ENCODE measurements at regions not wholly inside any gene's neighbourhood (a gene's known extent, or its start where the extent isn't known, plus 50 kb on each side); places are given as distances from the start of the nearest gene placed in this dataset.

DNA sequence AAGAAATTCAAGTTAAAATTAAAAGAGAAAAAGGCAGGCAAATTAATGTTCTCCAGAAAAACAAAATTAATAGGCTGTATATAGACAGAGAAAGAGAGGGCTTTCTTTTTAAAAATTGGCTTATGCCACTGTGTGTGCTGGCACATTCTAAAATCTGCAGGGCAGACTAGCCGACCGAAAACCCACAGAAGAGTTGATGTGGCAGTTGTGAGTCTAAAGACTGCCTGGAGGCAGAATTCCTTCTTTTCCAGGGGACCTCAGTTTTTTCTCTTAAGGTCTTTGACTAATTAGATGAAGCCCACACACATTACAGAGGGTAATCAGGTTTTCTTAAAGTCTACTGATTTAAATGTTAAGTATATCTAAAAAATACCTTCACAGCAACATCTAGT, 85.7 kb downstream of the GJA1 start:
- TF ChIP-seq, protein P1, sequence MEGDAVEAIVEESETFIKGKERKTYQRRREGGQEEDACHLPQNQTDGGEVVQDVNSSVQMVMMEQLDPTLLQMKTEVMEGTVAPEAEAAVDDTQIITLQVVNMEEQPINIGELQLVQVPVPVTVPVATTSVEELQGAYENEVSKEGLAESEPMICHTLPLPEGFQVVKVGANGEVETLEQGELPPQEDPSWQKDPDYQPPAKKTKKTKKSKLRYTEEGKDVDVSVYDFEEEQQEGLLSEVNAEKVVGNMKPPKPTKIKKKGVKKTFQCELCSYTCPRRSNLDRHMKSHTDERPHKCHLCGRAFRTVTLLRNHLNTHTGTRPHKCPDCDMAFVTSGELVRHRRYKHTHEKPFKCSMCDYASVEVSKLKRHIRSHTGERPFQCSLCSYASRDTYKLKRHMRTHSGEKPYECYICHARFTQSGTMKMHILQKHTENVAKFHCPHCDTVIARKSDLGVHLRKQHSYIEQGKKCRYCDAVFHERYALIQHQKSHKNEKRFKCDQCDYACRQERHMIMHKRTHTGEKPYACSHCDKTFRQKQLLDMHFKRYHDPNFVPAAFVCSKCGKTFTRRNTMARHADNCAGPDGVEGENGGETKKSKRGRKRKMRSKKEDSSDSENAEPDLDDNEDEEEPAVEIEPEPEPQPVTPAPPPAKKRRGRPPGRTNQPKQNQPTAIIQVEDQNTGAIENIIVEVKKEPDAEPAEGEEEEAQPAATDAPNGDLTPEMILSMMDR (IDR thresholded peaks at IDR 0.05): no peak
- no peak for TF ChIP-seq POLR2AphosphoS5 (IDR thresholded peaks at IDR 0.05)
- TF ChIP-seq EP300 (IDR thresholded peaks at IDR 0.05; ENCODE audit: low read depth): no peak
- no peak for TF ChIP-seq POLR2A (IDR thresholded peaks at IDR 0.05)

Data from transverse colon (tissue), 4 donors.